Body of pancreas (tissue), 4 donors: ENCODE measurements at regions not wholly inside any gene's neighbourhood (a gene's known extent, or its start where the extent isn't known, plus 50 kb on each side); places are given as distances from the start of the nearest gene placed in this dataset.
"Not testable (repeated sequence)": the region's sequence is repeated elsewhere in the genome, so short reads cannot be mapped to it uniquely, and the experiment has no call there.

Source experiments
- ATAC-seq: fragments of 150-250 bp; one replicate; pipeline ENCODE4 v1.9.1; 2016
- DNase-seq, 4 donors: peaks; one replicate each; pipeline ENCODE4 v3.0.0-alpha.2; 2019
- H3K27ac ChIP-seq, 4 donors: fragments of 200-600 bp; sonication (generic); 1 replicate in 3 of 4; 2 replicates in 1 of 4; pipeline versions ENCODE4 v1.5.1 to v1.6.1; 2016 to 2019; ENCODE audit warnings: mild to moderate bottlenecking in 1 of 4, mixed read lengths in 1 of 4, moderate library complexity in 1 of 4
- H3K27me3 ChIP-seq, 2 donors: fragments of 200-600 bp; sonication (generic); one replicate each; pipeline ENCODE4 v1.6.0; 2016; ENCODE audit warnings: mild to moderate bottlenecking in 1 of 2
- H3K36me3 ChIP-seq, 2 donors: fragments of 200-600 bp; sonication (generic); replicated peaks in 1 of 2; 2 replicates each; pipeline ENCODE4 v1.5.1; 2016; ENCODE audit warnings: low read depth in 2 of 2; ENCODE audit not compliant: insufficient read depth in 1 of 2
- H3K4me1 ChIP-seq: fragments of 200-600 bp; sonication (generic); one replicate; pipeline ENCODE4 v1.6.0; 2016
- H3K4me3 ChIP-seq, 2 donors: fragments of 200-600 bp; sonication (generic); 1 replicate in 1 of 2; 2 replicates in 1 of 2; pipeline ENCODE4 v1.5.1; 2016 to 2019
- H3K9me3 ChIP-seq, 3 donors: fragments of 200-600 bp; sonication (generic); 1 replicate in 2 of 3; 2 replicates in 1 of 3; pipeline ENCODE4 v1.5.1; 2016
- CTCF ChIP-seq, 7 experiments: fragments of 450-650 bp in 4 of 7; fragments of 200-600 bp in 3 of 7; sonication (generic) in 3 of 7; IDR thresholded peaks; one replicate each; pipeline ENCODE4 v1.5.1; 2016 to 2019; ENCODE audit warnings: antibody characterized with exemption in 7 of 7
- POLR2A ChIP-seq, 3 donors: fragments of 450-650 bp; IDR thresholded peaks; one replicate each; pipeline ENCODE4 v1.6.1; 2016; ENCODE audit warnings: antibody characterized with exemption in 3 of 3, mild to moderate bottlenecking in 2 of 3
- WGBS, 2 donors: methylation state at CpG; one replicate each; pipeline ENCODE4 v1.1.5; 2017; 5-methylcytosine and 5-hydroxymethylcytosine counted together
- intact Hi-C: fragments of 100-400 bp; cut with DNase I; formaldehyde crosslinking; loops from one replicate; pipeline ENCODE4 v1.15.1; 2023

- Histone ChIP-seq H3K4me3 (no peak overlapping the region), H3K27me3 (no peaks in the 10 kb centered on the region), H3K9me3 (no peaks in the 10 kb centered on the region), H3K4me1 (no peaks in the 10 kb centered on the region), H3K27ac (no peak overlapping the region), H3K36me3 (no peaks in the 10 kb centered on the region)
- TF ChIP-seq CTCF (IDR thresholded peaks at IDR 0.05) (no peak), POLR2A (IDR thresholded peaks at IDR 0.05) (no peak)
- ATAC-seq (no peak), DNase-seq (no peak)
- intact Hi-C loops: no loop called here
Observed at GRCh38 chr6:103719545-103719944, 1140.2 kb downstream of the HACE1 start.

- H3K9me3 ChIP-seq: no peaks in the 10 kb centered on the region
- intact Hi-C loops: no loop called here
- no peak overlapping the region for H3K27ac ChIP-seq
- no peaks in the 10 kb centered on the region for H3K27me3 ChIP-seq
- ATAC-seq (no peak), DNase-seq (no peak)
- no peaks in the 10 kb centered on the region for H3K36me3 ChIP-seq
- TF ChIP-seq CTCF (IDR thresholded peaks at IDR 0.05) (no peak), POLR2A (IDR thresholded peaks at IDR 0.05) (no peak)
- H3K4me1 ChIP-seq: no peaks in the 10 kb centered on the region
- H3K4me3 ChIP-seq: no peak overlapping the region
- 55 to 63% methylated on average over 2 of the region's 2 CpGs for WGBS, 2 donors
Observed at GRCh38 chr6:103715269-103715668, 1144.5 kb downstream of the HACE1 start.

- H3K4me1 ChIP-seq, H3K36me3 ChIP-seq, H3K27me3 ChIP-seq, intact Hi-C loops, ATAC-seq, H3K4me3 ChIP-seq, DNase-seq, H3K27ac ChIP-seq, H3K9me3 ChIP-seq: not testable (repeated sequence)
- 65 to 84% methylated on average over 12 to 15 of the region's 15 CpGs for WGBS, 2 donors
Observed at GRCh38 chr6:103709236-103709635, 1150.5 kb downstream of the HACE1 start.

GRCh38 chr6:103707596-103708325 lies 1152.0 kb downstream of the HACE1 start:
- DNase-seq (no peak), ATAC-seq (no peak)
- no peaks in the 10 kb centered on the region for H3K9me3 ChIP-seq
- intact Hi-C loops: no loop called here
- 41 to 55% methylated on average over 3 of the region's 3 CpGs for WGBS, 2 donors
- H3K27me3 ChIP-seq: no peaks in the 10 kb centered on the region
- H3K4me3 ChIP-seq: no peak overlapping the region
- no peaks in the 10 kb centered on the region for H3K4me1 ChIP-seq
- H3K36me3 ChIP-seq: no peaks in the 10 kb centered on the region
- TF ChIP-seq POLR2A (IDR thresholded peaks at IDR 0.05): no peak
- no peak for TF ChIP-seq CTCF (IDR thresholded peaks at IDR 0.05)
- H3K27ac ChIP-seq: no peak overlapping the region

GRCh38 chr6:103699769-103700168 lies 1160.0 kb downstream of the HACE1 start:
- DNase-seq: no peak
- Histone ChIP-seq H3K9me3 (no peaks in the 10 kb centered on the region), H3K4me1 (no peaks in the 10 kb centered on the region), H3K27ac (no peak overlapping the region), H3K4me3 (no peak overlapping the region), H3K27me3 (no peaks in the 10 kb centered on the region), H3K36me3 (no peaks in the 10 kb centered on the region)
- TF ChIP-seq POLR2A (IDR thresholded peaks at IDR 0.05): no peak
- no peak for TF ChIP-seq CTCF (IDR thresholded peaks at IDR 0.05)
- intact Hi-C loops: no loop called here
- 4 to 14% methylated on average over 1 of the region's 1 CpG for WGBS, 2 donors
- ATAC-seq: no peak
